K562 (cell line): ENCODE measurements at regions not wholly inside any gene's neighbourhood (a gene's known extent, or its start where the extent isn't known, plus 50 kb on each side); places are given as distances from the start of the nearest gene placed in this dataset.

Source experiments
- ATAC-seq: fragments of 200-7000 bp; cut with Tn5 transposase; 3 replicates; pipeline ENCODE4 v1.9.1; 2020; ENCODE audit warnings: moderate library complexity
- BruUV-seq: library from RNA; stranded (reverse); fragments of 400-500 nt; replicated peaks from 2 replicates; lab custom pipeline; 2021; lab: Mats Ljungman, UMichigan
- CTCF ChIA-PET: fragments of 300-600 bp; formaldehyde crosslinking; extraction: SDS; loops from one replicate; lab custom pipeline; 2021; ENCODE audit warnings: low intra/inter-chr PET ratio; lab: Yijun Ruan, JAX
- POLR2A ChIA-PET: fragments of 300-600, 350-650 bp; sonication (Branson Sonifier 250); formaldehyde crosslinking; extraction: SDS; loops from one replicate; lab custom pipeline; 2021; ENCODE audit warnings: antibody characterized with exemption, inconsistent platforms; lab: Yijun Ruan, JAX
- DNase-seq, 4 experiments: peaks; one replicate each; pipeline versions ENCODE4 v3.0.0 to v3.0.0-alpha.2; 2011 to 2018; ENCODE audit warnings: low spot score in 3 of 4, mixed read lengths in 3 of 4; ENCODE audit errors: extremely low read depth in 1 of 4
- FAIRE-seq: peaks from 2 replicates; lab custom pipeline; 2011; peaks lifted over from hg19 to GRCh38; lab: Jason Lieb, UNC
- H2AFZ ChIP-seq: 2 replicates; pipeline ENCODE4 v1.6.0; 2011; ENCODE audit warnings: low read depth, low read length, control low read depth, inconsistent platforms
- H3K27ac ChIP-seq: fragments of 200-600 bp; 3 replicates; pipeline ENCODE4 v1.8.0; 2011; ENCODE audit warnings: low read depth, mild to moderate bottlenecking, control low read depth, inconsistent platforms, low read length, moderate library complexity, mixed read lengths; ENCODE audit errors: extremely low read depth
- H3K27me3 ChIP-seq, 2 experiments: fragments of 300-600 bp in 1 of 2; 2 replicates in 1 of 2; 3 replicates in 1 of 2; pipeline versions ENCODE4 v1.6.0 to v1.8.0; 2011; ENCODE audit warnings: inconsistent platforms in 2 of 2, low read length in 2 of 2, mild to moderate bottlenecking in 1 of 2, mixed read lengths in 1 of 2, moderate library complexity in 1 of 2; ENCODE audit not compliant: control insufficient read depth in 2 of 2, insufficient read depth in 2 of 2
- H3K36me3 ChIP-seq: fragments of 300-600 bp; 3 replicates; pipeline ENCODE4 v1.8.0; 2011; ENCODE audit warnings: mild to moderate bottlenecking, low read length, inconsistent platforms; ENCODE audit not compliant: control insufficient read depth, insufficient read depth
- H3K4me1 ChIP-seq, 2 experiments: fragments of 200-600 bp in 1 of 2; replicated peaks in 1 of 2; 2 replicates in 1 of 2; 3 replicates in 1 of 2; pipeline versions ENCODE4 v1.5.1 to v1.8.0; 2011; ENCODE audit warnings: inconsistent platforms in 2 of 2, low read length in 2 of 2, mild to moderate bottlenecking in 1 of 2, mixed read lengths in 1 of 2, moderate library complexity in 1 of 2; ENCODE audit not compliant: control insufficient read depth in 2 of 2, insufficient read depth in 2 of 2
- H3K4me2 ChIP-seq: 2 replicates; pipeline ENCODE4 v1.6.1; 2011; ENCODE audit warnings: low read length, control low read depth, inconsistent platforms, mixed read lengths; ENCODE audit not compliant: insufficient read depth
- H3K4me3 ChIP-seq: fragments of 200-600 bp; sonication (generic), shearing (Covaris generic); 2 replicates; pipeline ENCODE4 v1.5.1; 2016; ENCODE audit warnings: control low read depth, inconsistent platforms
- H3K79me2 ChIP-seq: fragments of 200-600 bp; 3 replicates; pipeline ENCODE4 v1.8.0; 2011; ENCODE audit warnings: low read length, inconsistent platforms; ENCODE audit not compliant: control insufficient read depth, insufficient read depth
- H3K9ac ChIP-seq, 2 experiments: 2 replicates each; pipeline versions ENCODE4 v1.6.0 to v1.6.1; 2011; ENCODE audit warnings: low read depth in 2 of 2, low read length in 2 of 2, control low read depth in 1 of 2, inconsistent platforms in 1 of 2, mild to moderate bottlenecking in 1 of 2, mixed read lengths in 1 of 2; ENCODE audit not compliant: insufficient read depth in 1 of 2
- H3K9me1 ChIP-seq: one replicate; pipeline ENCODE4 v1.6.0; 2011; ENCODE audit warnings: inconsistent platforms, mild to moderate bottlenecking, low read length, moderate library complexity; ENCODE audit not compliant: control insufficient read depth, insufficient read depth
- H3K9me3 ChIP-seq: replicated peaks from 2 replicates; pipeline ENCODE4 v1.5.1; 2011; ENCODE audit warnings: low read depth, low read length, inconsistent platforms; ENCODE audit not compliant: control insufficient read depth, insufficient read depth
- H4K20me1 ChIP-seq: replicated peaks from 2 replicates; pipeline ENCODE4 v1.6.1; 2011; ENCODE audit warnings: low read length, inconsistent platforms, mixed read lengths; ENCODE audit not compliant: control insufficient read depth, insufficient read depth
- FOS ChIP-seq: IDR thresholded peaks from 3 replicates; pipeline ENCODE4 v1.6.1; 2011; ENCODE audit not compliant: insufficient read length; ENCODE audit errors: extremely low read depth
- PPARD ChIP-seq: fragments of 250-450 bp; sonication (Bioruptor Pico); IDR thresholded peaks from 2 replicates; pipeline ENCODE4 v1.8.0; 2022; ENCODE audit warnings: inconsistent platforms, mild to moderate bottlenecking, moderate library complexity
- ZNF316 ChIP-seq: fragments of 450-650 bp; IDR thresholded peaks from 2 replicates; pipeline ENCODE4 v1.6.1; 2016
- WGBS: fragments of 100-300 bp; shearing (Covaris generic); methylation state at CpG from one replicate; pipeline ENCODE4 v1.1.6; 2016; ENCODE audit warnings: low coverage, mixed read lengths; ENCODE audit not compliant: insufficient coverage; ENCODE audit errors: missing lambda C conversion rate; 5-methylcytosine and 5-hydroxymethylcytosine counted together
- in situ Hi-C: fragments of 300-500 bp; cut with MboI; formaldehyde crosslinking; loops from 4 replicates; pipeline ENCODE4 v1.15.0; 2018; ENCODE audit warnings: inconsistent platforms, mixed read lengths
- intact Hi-C: fragments of 100-400 bp; cut with micrococcal nuclease; formaldehyde crosslinking; loops from 2 replicates; pipeline ENCODE4 v1.14.2; 2022

DNA sequence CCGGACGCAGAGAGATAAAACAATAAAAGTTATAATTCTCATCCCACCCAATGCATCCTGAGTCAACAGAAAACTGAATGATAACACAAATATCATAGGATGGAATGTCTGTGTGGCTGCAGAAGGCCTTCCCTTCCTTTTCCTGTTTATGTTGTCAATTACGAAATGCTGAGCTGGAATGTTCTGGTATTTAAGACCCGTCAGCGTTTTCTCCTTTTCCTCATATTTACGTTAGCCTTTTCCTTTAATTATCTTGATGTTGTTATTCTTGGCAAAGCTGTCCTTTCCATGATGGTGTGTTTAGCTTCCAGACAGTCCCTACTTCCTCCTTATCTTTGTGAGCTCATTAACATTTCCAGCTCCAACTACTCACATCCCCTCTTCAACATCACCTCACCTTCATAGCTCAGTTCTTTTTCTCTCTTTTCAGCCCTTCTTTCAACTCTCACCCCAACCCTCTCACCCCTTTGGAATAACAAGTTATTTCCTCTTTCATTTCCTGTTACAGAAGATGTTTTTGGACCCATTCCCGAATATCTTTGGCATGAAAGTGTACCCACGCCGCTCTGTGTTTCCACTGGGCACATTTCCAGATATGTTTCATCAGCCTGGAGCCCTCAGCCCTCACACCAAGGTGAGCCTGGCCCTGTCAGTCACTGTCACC, 221.6 kb downstream of the NR2F1-AS1 start:
- TF ChIP-seq PPARD (CRISPR knock-in tag) = no peak
- peak; percentile 13; the same call in 1 of the 2 replicates for TF ChIP-seq ZNF316
- Histone ChIP-seq H2AFZ (no peak overlapping the region), H3K27me3 (no peaks in the 10 kb centered on the region), H3K36me3 (no peaks in the 10 kb centered on the region), H3K4me1 (no peaks in the 10 kb centered on the region), H4K20me1 (no peaks in the 10 kb centered on the region), H3K4me2 (no peak overlapping the region), H3K9me1 (no peaks in the 10 kb centered on the region), H3K9ac (no peak overlapping the region), H3K27ac (no peak overlapping the region), H3K9me3 (no peaks in the 10 kb centered on the region), H3K79me2 (no peaks in the 10 kb centered on the region), H3K4me3 (no peak overlapping the region)
- CTCF ChIA-PET = no interaction called here
- intact Hi-C loops = no loop called here
- POLR2A ChIA-PET = no interaction called here
- no peak for DNase-seq
- ATAC-seq = no peak
- WGBS = under 1% methylated on average over 9 of the region's 9 CpGs
- in situ Hi-C loops = no loop called here
- FAIRE-seq = no peak
- BruUV-seq = no TSS peak

DNA sequence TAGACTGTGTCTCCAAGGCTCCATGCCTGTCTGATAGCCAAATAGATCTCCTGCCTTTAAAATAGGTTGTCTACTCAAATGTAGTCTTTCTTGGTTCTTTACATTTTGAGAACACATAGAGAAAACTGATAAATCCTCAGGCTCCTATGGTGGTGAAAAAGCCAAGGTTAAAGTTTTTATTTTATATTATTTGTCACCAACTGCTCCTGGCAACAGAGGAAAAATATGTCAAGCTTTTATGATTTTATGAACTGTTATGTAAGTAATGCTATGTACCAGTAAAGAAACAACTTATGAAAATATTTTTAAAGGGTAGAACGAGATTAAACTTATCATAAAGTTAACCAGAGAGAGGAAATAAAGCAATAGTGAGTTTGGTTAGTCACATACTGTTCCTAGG, 222.8 kb downstream of the NR2F1-AS1 start:
- DNase-seq = no peak
- H4K20me1 ChIP-seq = no peaks in the 10 kb centered on the region
- no peak overlapping the region for H3K27ac ChIP-seq
- ATAC-seq = no peak
- H3K9me3 ChIP-seq = no peaks in the 10 kb centered on the region
- no peak for FAIRE-seq
- no peak for TF ChIP-seq FOS
- ChIA-PET POLR2A (no interaction called here), CTCF (no interaction called here)
- no peak overlapping the region for H3K9ac ChIP-seq
- no peak overlapping the region for H3K4me3 ChIP-seq
- 0% methylated on average over 1 of the region's 1 CpG for WGBS
- no peak overlapping the region for H2AFZ ChIP-seq
- no peaks in the 10 kb centered on the region for H3K79me2 ChIP-seq
- no peaks in the 10 kb centered on the region for H3K27me3 ChIP-seq
- no peaks in the 10 kb centered on the region for H3K9me1 ChIP-seq
- in situ Hi-C loops (no loop called here), intact Hi-C loops (no loop called here)
- no peak overlapping the region for H3K4me2 ChIP-seq
- H3K4me1 ChIP-seq = no peaks in the 10 kb centered on the region
- H3K36me3 ChIP-seq = no peaks in the 10 kb centered on the region
- no TSS peak for BruUV-seq
